ENCODE measurements at regions not wholly inside any gene's neighbourhood (a gene's known extent, or its start where the extent isn't known, plus 50 kb on each side); places are given as distances from the start of the nearest gene placed in this dataset.
"Not testable (repeated sequence)": the region's sequence is repeated elsewhere in the genome, so short reads cannot be mapped to it uniquely, and the experiment has no call there.

GRCh38 chr18:8991155-8991554 lies 111.3 kb upstream of the NDUFV2 start:
- DNase-seq (ENCODE audit: low spot score), result no peak

DNA sequence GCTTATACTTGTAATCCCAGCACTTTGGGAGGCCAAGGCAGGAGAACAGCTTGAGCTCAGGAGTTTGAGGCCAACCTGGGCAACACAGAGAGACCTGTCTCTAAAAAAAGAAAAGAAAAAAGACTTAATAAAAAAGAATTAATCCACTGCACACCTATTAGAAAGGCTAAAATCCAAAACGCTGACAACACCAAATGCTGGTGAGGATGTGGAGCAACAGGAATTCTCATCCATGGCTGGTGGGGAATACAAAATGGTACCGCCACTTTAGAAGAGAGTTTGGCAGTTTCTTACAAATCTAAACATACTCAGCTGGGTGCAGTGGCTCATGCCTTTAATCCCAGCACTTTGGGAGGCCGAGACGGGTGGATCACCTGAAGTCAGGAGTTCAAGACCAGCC lies 110.0 kb upstream of the NDUFV2 start:
- DNase-seq (ENCODE audit: low spot score), result not testable (repeated sequence)

DNA sequence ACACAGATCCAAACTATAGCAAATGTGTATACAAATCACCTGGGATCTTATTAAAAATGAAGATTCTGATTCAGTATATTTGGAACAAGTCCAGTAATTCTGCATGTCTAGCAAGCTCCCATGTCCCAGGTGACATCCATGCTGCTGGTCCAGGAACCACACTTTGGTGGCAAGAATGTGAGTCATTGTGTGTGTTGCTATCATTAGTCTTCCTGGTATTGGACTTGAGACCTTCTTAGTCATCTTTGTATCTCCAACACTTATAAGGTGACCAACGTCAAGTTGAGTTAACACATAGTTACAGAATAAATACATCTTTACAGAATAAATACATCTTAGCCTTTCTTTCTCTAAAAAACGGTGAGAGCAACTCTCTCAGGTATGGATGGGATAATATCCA lies 107.9 kb upstream of the NDUFV2 start:
- DNase-seq (ENCODE audit: low spot score), result no peak

DNA sequence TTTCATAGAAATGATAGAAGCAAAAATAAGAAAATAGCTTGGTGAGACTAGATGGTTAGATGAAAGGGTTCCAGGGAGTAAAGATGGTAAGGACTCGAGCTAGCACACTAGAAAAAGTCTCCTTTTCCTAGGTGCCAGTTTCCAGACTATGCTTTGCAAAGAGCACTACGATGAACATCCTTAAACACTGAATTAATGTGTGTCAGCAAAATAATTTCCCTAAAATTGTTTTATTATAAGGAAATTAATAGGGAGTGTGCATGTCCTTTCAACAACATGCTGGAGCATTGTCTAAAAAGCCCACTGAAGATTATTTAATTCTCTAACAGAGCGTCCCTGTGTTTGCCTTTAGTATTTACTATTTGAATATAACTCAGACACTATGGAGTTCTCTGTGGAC lies 107.4 kb upstream of the NDUFV2 start:
- DNase-seq (ENCODE audit: low spot score), result no peak

DNA sequence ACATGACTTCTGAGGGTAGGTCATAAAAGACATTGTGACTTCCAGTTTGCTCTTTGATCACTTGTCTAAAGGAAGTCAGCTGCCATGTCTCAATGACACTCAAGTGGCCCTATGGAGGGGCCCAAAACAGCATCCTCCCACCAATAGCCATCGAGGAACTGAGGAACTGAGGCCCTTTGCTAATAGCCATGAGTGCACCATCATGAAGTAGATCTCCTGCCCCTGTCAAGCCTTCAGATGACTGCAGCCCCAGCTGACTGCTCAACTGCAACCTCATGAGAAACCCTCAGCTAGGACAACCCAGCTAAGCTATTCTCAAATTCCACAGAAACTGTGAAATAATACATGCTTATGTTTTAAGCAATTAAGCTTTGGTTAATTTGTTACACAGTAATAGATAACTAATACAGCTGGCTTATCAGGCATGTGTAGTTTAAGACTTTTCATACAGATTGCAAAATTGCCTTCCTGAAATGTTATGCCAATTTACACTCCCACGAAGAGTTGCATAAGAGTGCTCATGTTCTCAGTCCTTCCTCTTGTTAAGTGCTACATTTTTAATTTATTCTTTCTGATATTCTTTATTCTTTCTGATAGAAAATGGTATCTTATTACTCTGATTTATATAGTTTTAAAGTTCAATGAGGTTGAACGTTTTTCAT lies 105.6 kb upstream of the NDUFV2 start:
- DNase-seq (ENCODE audit: low spot score), result no peak

GRCh38 chr18:8997634-8998033 lies 104.9 kb upstream of the NDUFV2 start:
- no peak for DNase-seq (ENCODE audit: low spot score)

- DNase-seq (ENCODE audit: low spot score), result peak; percentile 15
Observed at GRCh38 chr18:8998481-8999217, 103.8 kb upstream of the NDUFV2 start.

DNA sequence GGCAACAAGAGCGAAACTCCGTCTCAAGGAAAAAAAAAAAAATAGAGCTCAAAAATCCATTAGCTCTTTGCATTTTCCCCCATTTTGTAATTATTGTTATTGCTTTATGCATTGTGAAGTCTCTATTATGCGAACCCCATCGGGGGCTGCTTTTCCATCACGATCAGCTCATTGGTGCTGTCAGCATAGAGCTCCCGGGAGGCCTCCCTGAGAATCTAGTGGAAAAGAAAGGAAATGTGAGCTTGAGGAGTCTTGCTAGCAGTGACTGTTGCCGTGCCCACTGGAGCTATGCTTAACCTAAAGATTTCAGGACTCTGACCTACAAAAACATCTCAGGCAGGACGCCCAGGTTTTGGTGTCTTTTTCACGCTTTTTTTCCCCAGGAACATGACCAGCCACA lies 102.6 kb upstream of the NDUFV2 start:
- DNase-seq (ENCODE audit: low spot score), result no peak

GRCh38 chr18:9000733-9001132 lies 101.8 kb upstream of the NDUFV2 start:
- DNase-seq (ENCODE audit: low spot score), result no peak

DNA sequence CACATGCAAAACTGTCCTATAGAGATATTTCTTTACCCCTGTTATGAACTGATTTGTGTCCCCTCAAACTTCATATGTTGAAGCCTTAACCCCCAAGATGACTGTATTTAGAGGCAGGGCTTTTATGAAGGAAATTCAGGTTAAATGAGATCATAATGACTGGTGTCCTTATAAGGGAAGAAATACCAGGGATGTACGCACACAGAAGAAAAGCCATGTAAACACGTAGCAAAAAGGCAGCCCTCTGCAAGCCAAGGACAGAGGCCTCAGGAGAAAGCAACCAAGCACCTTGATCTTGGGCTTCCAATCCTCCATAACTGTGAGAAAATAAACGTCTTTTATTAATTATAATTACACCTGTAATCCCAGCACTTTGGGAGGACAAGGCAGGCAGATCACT lies 101.3 kb upstream of the NDUFV2 start:
- no peak for DNase-seq (ENCODE audit: low spot score)

GRCh38 chr18:9003406-9004100 lies 98.9 kb upstream of the NDUFV2 start:
- no peak for DNase-seq (ENCODE audit: low spot score)

GRCh38 chr18:9004308-9004707 lies 98.2 kb upstream of the NDUFV2 start:
- not testable (repeated sequence) for DNase-seq (ENCODE audit: low spot score)

GRCh38 chr18:9007700-9008099 lies 94.8 kb upstream of the NDUFV2 start:
- DNase-seq (ENCODE audit: low spot score), result not testable (repeated sequence)

DNA sequence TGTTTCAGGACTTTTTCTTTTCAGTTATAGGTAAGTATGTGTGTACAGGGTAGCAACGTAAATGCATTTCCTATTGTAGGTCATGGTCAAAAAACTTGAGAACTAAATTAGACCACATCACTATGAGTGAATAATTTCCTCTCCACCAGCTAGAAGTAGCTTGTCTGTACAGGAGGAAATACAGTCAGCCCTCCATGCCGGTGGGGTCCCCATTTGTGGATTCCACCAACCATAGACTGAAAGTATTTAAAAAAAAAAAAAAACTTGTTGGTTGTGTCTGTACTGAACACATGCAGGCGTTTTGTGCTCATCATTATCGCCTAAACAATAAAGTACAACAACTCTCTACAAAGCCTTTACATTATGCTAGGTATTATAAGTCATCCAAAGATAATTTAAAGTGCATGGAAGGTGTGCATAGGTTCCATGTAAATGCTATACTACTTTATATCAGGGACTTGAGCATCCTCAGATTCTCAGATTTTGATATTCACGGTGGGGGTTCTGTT lies 94.2 kb upstream of the NDUFV2 start:
- DNase-seq (ENCODE audit: low spot score), result no peak

- DNase-seq (ENCODE audit: low spot score), result no peak
Observed at GRCh38 chr18:9008709-9009635, 93.5 kb upstream of the NDUFV2 start.

DNA sequence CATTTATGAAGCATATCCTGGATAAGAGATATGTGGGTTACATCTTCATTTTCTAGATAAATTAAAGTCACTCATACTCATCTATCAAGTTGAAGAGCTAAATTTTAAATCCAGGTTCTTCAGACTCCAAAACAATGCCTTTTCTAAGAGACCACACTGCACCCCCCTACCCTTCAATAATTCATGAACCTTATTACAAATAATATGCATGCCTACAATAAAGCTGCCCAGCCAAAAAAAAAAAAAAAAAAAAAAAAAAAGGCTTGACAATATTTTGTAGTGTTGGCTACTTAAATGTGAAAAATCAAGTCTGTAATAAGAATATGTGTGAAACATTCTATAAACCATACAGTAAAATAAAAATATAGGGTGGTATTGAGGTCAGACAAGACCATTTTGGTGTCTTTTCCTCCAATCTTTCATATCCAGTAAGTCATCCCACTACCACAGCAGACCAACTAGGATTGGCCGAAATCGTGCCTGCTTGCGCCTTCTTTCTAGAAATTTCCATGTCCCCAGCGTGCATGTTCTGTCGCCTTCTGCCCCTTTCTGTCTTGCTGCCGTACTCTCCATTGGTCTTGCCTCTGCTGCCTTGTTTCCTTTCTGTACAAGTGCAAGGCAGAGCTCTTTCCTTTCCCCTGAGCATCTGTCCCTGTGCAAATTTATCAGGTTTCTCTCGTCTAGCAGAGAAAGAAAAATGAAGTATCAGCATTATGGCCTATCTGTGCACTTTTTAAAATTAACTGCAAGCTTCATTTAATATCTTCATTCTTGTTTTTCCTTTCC lies 92.6 kb upstream of the NDUFV2 start:
- DNase-seq (ENCODE audit: low spot score), result no peak

DNA sequence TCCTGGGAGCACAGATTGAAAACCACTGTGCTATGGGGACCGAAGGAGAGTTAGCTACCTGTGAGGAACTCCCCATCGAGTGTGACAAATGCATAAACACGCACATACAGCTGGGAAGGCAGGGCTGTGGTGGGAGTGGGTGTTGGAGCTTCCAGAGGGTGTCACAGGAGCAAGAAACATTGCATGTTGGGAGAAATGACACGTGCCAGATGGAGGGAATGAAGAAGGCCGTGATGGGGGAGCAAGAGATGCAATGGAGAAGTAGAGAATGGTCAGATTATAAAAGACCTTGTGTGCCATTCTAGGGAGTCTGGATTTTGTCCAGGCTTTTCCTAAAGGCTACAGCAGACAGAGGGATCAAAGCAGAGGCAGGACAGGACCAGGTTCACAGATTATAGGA lies 91.1 kb upstream of the NDUFV2 start:
- DNase-seq (ENCODE audit: low spot score), result no peak

- DNase-seq (ENCODE audit: low spot score), result no peak
Observed at GRCh38 chr18:9013926-9014373, 88.5 kb upstream of the NDUFV2 start.

DNA sequence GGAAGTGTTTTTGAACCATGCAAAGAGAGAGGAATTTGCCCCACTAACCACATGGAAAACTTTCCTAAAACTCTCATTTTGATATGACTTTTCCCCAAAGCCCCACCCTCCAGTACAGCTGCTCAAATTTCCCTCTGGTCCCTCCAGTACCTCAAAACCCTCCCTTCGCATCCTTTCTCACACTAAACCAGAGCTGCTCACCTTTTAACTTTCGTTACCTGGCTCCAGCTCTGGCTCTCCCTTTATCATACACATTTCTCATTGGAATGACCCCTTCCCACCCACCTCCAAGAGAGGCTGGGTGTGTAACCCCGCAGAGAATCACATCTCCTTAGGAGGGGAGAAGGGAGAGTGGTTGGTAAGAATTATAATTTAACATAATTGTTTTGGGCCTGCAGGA lies 86.8 kb upstream of the NDUFV2 start:
- DNase-seq (ENCODE audit: low spot score), result no peak

- no peak for DNase-seq (ENCODE audit: low spot score)
Observed at GRCh38 chr18:9016633-9017166, 85.8 kb upstream of the NDUFV2 start.
